NCI-H2227 (cell line): ENCODE measurements at regions not wholly inside any gene's neighbourhood (a gene's known extent, or its start where the extent isn't known, plus 50 kb on each side); places are given as distances from the start of the nearest gene placed in this dataset.

ENCODE experiments used
- DNase-seq: peaks from one replicate; lab custom pipeline; 2025; ENCODE audit not compliant: unreplicated experiment; lab: John Stamatoyannopoulos, UW

- DNase-seq, result no peak
Observed at GRCh38 chrX:26008042-26008441, 130.1 kb upstream of the MAGEB18 start.

GRCh38 chrX:26008691-26009090 is 129.5 kb upstream of the MAGEB18 start:
- no peak for DNase-seq

- no peak for DNase-seq
Observed at GRCh38 chrX:26019386-26019785, 118.8 kb upstream of the MAGEB18 start.

GRCh38 chrX:26026179-26026578 is 112.0 kb upstream of the MAGEB18 start:
- DNase-seq, result no peak

- no peak for DNase-seq
Observed at GRCh38 chrX:26032111-26032912, 105.8 kb upstream of the MAGEB18 start.

GRCh38 chrX:26037367-26037766 is 100.8 kb upstream of the MAGEB18 start:
- no peak for DNase-seq

- no peak for DNase-seq
Observed at GRCh38 chrX:26050099-26050498, 88.0 kb upstream of the MAGEB18 start.

- DNase-seq, result no peak
Observed at GRCh38 chrX:26070882-26071281, 67.3 kb upstream of the MAGEB18 start.

GRCh38 chrX:26071618-26072017 is 66.5 kb upstream of the MAGEB18 start:
- DNase-seq, result no peak

- no peak for DNase-seq
Observed at GRCh38 chrX:26083093-26083492, 55.0 kb upstream of the MAGEB18 start.
